Gastroesophageal sphincter (tissue), 3 donors: ENCODE measurements at regions not wholly inside any gene's neighbourhood (a gene's known extent, or its start where the extent isn't known, plus 50 kb on each side); places are given as distances from the start of the nearest gene placed in this dataset.

ENCODE experiments used
- POLR2A ChIP-seq, 2 donors: fragments of 450-650 bp; IDR thresholded peaks; one replicate each; pipeline ENCODE4 v1.6.1; 2017; ENCODE audit warnings: antibody characterized with exemption in 2 of 2, mild to moderate bottlenecking in 2 of 2, moderate library complexity in 1 of 2
- TF ChIP-seq, protein P1 (sequence below), 4 experiments: fragments of 200-600 bp in 2 of 4; fragments of 450-650 bp in 2 of 4; sonication (generic) in 1 of 4; IDR thresholded peaks; one replicate each; pipeline ENCODE4 v1.5.1; 2017 to 2019; ENCODE audit warnings: antibody characterized with exemption in 4 of 4, mild to moderate bottlenecking in 2 of 4, moderate library complexity in 2 of 4

DNA sequence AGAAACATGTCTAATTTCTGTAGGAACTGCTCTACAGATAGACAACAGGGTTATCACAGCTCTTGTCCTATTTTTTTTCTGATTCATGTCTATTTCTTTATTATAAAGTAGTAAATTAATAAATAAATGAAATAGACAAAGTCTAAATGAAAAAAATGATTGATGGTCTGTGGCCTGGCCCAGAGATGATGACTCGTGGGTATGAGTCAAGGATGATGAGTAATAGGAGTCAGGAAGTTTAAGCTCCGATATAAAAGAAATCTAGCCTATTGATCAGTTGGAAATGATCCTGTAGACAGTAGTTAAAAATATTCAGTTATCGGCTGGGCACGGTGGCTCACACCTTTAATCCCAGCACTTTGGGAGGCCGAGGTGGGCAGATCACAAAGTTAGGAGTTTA, 90.6 kb upstream of the RTL1 start:
- TF ChIP-seq POLR2A (IDR thresholded peaks at IDR 0.05): no peak
- TF ChIP-seq, protein P1, sequence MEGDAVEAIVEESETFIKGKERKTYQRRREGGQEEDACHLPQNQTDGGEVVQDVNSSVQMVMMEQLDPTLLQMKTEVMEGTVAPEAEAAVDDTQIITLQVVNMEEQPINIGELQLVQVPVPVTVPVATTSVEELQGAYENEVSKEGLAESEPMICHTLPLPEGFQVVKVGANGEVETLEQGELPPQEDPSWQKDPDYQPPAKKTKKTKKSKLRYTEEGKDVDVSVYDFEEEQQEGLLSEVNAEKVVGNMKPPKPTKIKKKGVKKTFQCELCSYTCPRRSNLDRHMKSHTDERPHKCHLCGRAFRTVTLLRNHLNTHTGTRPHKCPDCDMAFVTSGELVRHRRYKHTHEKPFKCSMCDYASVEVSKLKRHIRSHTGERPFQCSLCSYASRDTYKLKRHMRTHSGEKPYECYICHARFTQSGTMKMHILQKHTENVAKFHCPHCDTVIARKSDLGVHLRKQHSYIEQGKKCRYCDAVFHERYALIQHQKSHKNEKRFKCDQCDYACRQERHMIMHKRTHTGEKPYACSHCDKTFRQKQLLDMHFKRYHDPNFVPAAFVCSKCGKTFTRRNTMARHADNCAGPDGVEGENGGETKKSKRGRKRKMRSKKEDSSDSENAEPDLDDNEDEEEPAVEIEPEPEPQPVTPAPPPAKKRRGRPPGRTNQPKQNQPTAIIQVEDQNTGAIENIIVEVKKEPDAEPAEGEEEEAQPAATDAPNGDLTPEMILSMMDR (IDR thresholded peaks at IDR 0.05): no peak
